Panc1 (cell line): ENCODE measurements at regions not wholly inside any gene's neighbourhood (a gene's known extent, or its start where the extent isn't known, plus 50 kb on each side); places are given as distances from the start of the nearest gene placed in this dataset.

ENCODE experiments used
- ATAC-seq: fragments of 200-7000 bp; cut with Tn5 transposase; 2 replicates; pipeline ENCODE4 v1.9.1; 2020; ENCODE audit warnings: mild to moderate bottlenecking, moderate library complexity
- BruUV-seq: library from RNA; stranded (reverse); fragments of 400-500 nt; replicated peaks from 2 replicates; lab custom pipeline; 2021; lab: Mats Ljungman, UMichigan
- CTCF ChIA-PET: fragments of 300-600 bp; sonication (Branson Sonifier 250); formaldehyde crosslinking; loops from one replicate; lab custom pipeline; 2022; ENCODE audit warnings: antibody characterized with exemption; lab: Charles Lee
- POLR2A ChIA-PET: fragments of 300-600 bp; sonication (Branson Sonifier 250); formaldehyde crosslinking; loops from one replicate; lab custom pipeline; 2022; ENCODE audit warnings: antibody characterized with exemption; lab: Charles Lee
- DNase-seq: peaks from one replicate; pipeline ENCODE4 v3.0.0-alpha.2; 2010; ENCODE audit warnings: low read depth, low spot score
- H3K27ac ChIP-seq: 2 replicates; pipeline ENCODE4 v1.5.1; 2011; ENCODE audit warnings: mild to moderate bottlenecking, low read length, inconsistent platforms
- H3K27me3 ChIP-seq: fragments of 200-500 bp; sonication (Bioruptor generic); 2 replicates; pipeline ENCODE4 v1.6.0; 2014; ENCODE audit warnings: low read length, inconsistent platforms; ENCODE audit not compliant: control insufficient read depth, insufficient read depth
- H3K36me3 ChIP-seq: fragments of 200-500 bp; sonication (Bioruptor generic); 2 replicates; pipeline ENCODE4 v1.5.1; 2014; ENCODE audit warnings: inconsistent platforms, mild to moderate bottlenecking, low read length, moderate library complexity; ENCODE audit not compliant: control insufficient read depth, insufficient read depth
- H3K4me1 ChIP-seq: 2 replicates; pipeline ENCODE4 v1.5.1; 2011; ENCODE audit warnings: inconsistent platforms, mild to moderate bottlenecking, low read length, moderate library complexity; ENCODE audit not compliant: control insufficient read depth, insufficient read depth
- H3K4me3 ChIP-seq, 2 experiments: 2 replicates each; pipeline ENCODE4 v1.5.1; 2011 to 2012; ENCODE audit warnings: low read depth in 2 of 2, low read length in 2 of 2, mild to moderate bottlenecking in 2 of 2, inconsistent platforms in 1 of 2, moderate library complexity in 1 of 2
- H3K9me3 ChIP-seq: fragments of 200-500 bp; sonication (Bioruptor generic); 2 replicates; pipeline ENCODE4 v1.5.1; 2014; ENCODE audit warnings: low read depth, mild to moderate bottlenecking, inconsistent platforms, low read length, moderate library complexity; ENCODE audit not compliant: control insufficient read depth, insufficient read depth
- POLR2AphosphoS5 ChIP-seq: IDR thresholded peaks from 2 replicates; pipeline ENCODE4 v1.6.1; 2012; ENCODE audit warnings: mild to moderate bottlenecking, low read depth, low read length, moderate library complexity
- SIN3A ChIP-seq: IDR thresholded peaks from 2 replicates; pipeline ENCODE4 v1.6.1; 2012; ENCODE audit warnings: low read depth, mild to moderate bottlenecking, low read length, moderate library complexity, borderline replicate concordance; ENCODE audit not compliant: insufficient read depth
- TCF7L2 ChIP-seq: IDR thresholded peaks from 2 replicates; pipeline ENCODE4 v1.6.1; 2011; ENCODE audit warnings: mild to moderate bottlenecking, low read depth, low read length, inconsistent platforms
- in situ Hi-C: cut with HindIII; loops from 2 replicates; pipeline ENCODE4 v1.10.0; 2016; ENCODE audit warnings: low sequenced_read_pairs, low pct_unique_long_range_greater_than_20kb
- intact Hi-C: fragments of 100-400 bp; cut with micrococcal nuclease; formaldehyde crosslinking; loops from one replicate; pipeline ENCODE4 v1.10.0; 2022; ENCODE audit not compliant: unreplicated experiment
- TF ChIP-seq, protein P1 (sequence below): fragments of 450-650 bp; IDR thresholded peaks from 2 replicates; pipeline ENCODE4 v1.5.1; 2017; ENCODE audit warnings: mild to moderate bottlenecking
- TF ChIP-seq, protein P2 (sequence below), 2 experiments: IDR thresholded peaks; 2 replicates each; pipeline ENCODE4 v1.6.1; 2011 to 2012; ENCODE audit warnings: low read depth in 2 of 2, control low read depth in 1 of 2, low read length in 1 of 2, mild to moderate bottlenecking in 1 of 2, moderate library complexity in 1 of 2; ENCODE audit not compliant: insufficient read depth in 1 of 2

DNA sequence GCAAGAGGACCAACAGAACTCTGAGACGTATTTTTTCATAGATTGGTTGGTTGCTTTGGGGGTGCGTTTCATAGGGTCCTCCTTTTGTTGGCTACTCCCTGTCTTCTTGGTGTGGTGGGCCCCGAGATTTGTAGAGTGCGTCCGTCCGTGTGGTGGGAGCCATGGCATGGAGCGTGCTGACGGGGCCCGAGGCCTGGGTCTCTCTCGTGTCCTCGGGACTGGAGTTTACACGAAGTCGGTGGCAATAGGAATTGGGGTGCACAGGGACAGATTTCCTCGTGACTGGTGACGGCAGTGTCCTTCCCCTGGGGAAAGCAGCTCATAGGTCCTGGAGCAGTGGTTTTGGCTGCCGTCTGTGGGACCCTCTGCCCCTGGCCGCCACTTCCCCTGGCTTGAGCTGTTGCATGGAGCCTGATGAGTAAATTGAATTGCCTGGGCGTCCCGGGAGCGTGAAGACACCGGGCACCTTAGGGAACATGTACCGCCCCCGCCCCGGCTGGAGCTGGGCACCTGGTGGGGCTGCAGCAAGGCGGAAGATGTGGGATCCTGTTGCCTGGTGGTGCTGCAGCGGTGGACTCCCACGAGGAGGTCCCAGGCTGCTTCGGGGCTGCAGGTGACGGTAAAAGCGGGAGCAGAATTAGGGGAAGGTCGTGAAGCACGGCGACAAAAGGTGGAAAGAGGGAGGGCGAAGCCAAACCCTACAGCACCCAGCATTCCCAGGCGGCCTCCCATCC is 153.7 kb upstream of the ALG10B start:
- no TSS peak for BruUV-seq
- no peaks in the 10 kb centered on the region for H3K36me3 ChIP-seq
- in situ Hi-C loops (no loop called here), intact Hi-C loops (no loop called here)
- ATAC-seq (no peak), DNase-seq (no peak)
- CTCF ChIA-PET = no interaction called here
- no peaks in the 10 kb centered on the region for H3K9me3 ChIP-seq
- POLR2A ChIA-PET = no interaction called here
- H3K27ac ChIP-seq = no peak overlapping the region
- no peak overlapping the region for H3K4me3 ChIP-seq
- H3K27me3 ChIP-seq = no peaks in the 10 kb centered on the region
- TF ChIP-seq POLR2AphosphoS5 (no peak), TCF7L2 (no peak), SIN3A (no peak)
- TF ChIP-seq, protein P1, sequence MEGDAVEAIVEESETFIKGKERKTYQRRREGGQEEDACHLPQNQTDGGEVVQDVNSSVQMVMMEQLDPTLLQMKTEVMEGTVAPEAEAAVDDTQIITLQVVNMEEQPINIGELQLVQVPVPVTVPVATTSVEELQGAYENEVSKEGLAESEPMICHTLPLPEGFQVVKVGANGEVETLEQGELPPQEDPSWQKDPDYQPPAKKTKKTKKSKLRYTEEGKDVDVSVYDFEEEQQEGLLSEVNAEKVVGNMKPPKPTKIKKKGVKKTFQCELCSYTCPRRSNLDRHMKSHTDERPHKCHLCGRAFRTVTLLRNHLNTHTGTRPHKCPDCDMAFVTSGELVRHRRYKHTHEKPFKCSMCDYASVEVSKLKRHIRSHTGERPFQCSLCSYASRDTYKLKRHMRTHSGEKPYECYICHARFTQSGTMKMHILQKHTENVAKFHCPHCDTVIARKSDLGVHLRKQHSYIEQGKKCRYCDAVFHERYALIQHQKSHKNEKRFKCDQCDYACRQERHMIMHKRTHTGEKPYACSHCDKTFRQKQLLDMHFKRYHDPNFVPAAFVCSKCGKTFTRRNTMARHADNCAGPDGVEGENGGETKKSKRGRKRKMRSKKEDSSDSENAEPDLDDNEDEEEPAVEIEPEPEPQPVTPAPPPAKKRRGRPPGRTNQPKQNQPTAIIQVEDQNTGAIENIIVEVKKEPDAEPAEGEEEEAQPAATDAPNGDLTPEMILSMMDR = no peak
- TF ChIP-seq, protein P2, sequence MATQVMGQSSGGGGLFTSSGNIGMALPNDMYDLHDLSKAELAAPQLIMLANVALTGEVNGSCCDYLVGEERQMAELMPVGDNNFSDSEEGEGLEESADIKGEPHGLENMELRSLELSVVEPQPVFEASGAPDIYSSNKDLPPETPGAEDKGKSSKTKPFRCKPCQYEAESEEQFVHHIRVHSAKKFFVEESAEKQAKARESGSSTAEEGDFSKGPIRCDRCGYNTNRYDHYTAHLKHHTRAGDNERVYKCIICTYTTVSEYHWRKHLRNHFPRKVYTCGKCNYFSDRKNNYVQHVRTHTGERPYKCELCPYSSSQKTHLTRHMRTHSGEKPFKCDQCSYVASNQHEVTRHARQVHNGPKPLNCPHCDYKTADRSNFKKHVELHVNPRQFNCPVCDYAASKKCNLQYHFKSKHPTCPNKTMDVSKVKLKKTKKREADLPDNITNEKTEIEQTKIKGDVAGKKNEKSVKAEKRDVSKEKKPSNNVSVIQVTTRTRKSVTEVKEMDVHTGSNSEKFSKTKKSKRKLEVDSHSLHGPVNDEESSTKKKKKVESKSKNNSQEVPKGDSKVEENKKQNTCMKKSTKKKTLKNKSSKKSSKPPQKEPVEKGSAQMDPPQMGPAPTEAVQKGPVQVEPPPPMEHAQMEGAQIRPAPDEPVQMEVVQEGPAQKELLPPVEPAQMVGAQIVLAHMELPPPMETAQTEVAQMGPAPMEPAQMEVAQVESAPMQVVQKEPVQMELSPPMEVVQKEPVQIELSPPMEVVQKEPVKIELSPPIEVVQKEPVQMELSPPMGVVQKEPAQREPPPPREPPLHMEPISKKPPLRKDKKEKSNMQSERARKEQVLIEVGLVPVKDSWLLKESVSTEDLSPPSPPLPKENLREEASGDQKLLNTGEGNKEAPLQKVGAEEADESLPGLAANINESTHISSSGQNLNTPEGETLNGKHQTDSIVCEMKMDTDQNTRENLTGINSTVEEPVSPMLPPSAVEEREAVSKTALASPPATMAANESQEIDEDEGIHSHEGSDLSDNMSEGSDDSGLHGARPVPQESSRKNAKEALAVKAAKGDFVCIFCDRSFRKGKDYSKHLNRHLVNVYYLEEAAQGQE (IDR thresholded peaks at IDR 0.05; ENCODE audit: insufficient read depth in 1 of 2, low read depth in 2 of 2, low read length in 1 of 2) = no peak
- no peaks in the 10 kb centered on the region for H3K4me1 ChIP-seq

DNA sequence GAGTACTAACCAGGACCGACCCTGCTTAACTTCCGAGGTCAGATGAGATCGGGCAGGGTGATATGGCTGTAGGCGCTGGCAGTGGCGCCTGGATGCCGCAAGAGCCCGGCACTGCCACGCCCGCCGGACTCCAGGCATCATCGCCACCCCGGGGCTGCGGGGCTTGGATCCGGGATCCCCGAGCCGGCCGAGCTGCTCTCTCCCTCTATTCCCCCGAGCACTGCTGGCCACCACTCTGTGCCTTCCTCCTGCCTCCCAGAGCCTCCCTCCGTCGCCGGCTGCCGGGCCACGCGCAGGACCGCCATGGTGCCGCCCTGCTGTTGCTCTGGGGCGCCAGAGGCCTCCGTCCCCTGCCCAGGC is 153.2 kb upstream of the ALG10B start:
- no TSS peak for BruUV-seq
- in situ Hi-C loops (no loop called here), intact Hi-C loops (no loop called here)
- TF ChIP-seq, protein P2 (IDR thresholded peaks at IDR 0.05; ENCODE audit: insufficient read depth in 1 of 2, low read depth in 2 of 2, low read length in 1 of 2) = no peak
- no peak for TF ChIP-seq SIN3A
- DNase-seq (no peak), ATAC-seq (no peak)
- Histone ChIP-seq H3K4me3 (no peak overlapping the region), H3K27ac (no peak overlapping the region), H3K27me3 (no peaks in the 10 kb centered on the region), H3K9me3 (no peaks in the 10 kb centered on the region), H3K4me1 (no peaks in the 10 kb centered on the region), H3K36me3 (no peaks in the 10 kb centered on the region)
- ChIA-PET POLR2A (no interaction called here), CTCF (no interaction called here)
